MG63 (cell line): ENCODE measurements at regions not wholly inside any gene's neighbourhood (a gene's known extent, or its start where the extent isn't known, plus 50 kb on each side); places are given as distances from the start of the nearest gene placed in this dataset.
"Not testable (repeated sequence)": the region's sequence is repeated elsewhere in the genome, so short reads cannot be mapped to it uniquely, and the experiment has no call there.

ENCODE experiments used
- DNase-seq: peaks from one replicate; pipeline ENCODE4 v3.0.0-alpha.2; 2020
- H3K27me3 ChIP-seq: fragments of 250-450 bp; sonication (Bioruptor Pico); 2 replicates; pipeline ENCODE4 v1.5.1; 2020; ENCODE audit warnings: mild to moderate bottlenecking, moderate library complexity
- H3K36me3 ChIP-seq: fragments of 250-450 bp; sonication (Bioruptor Pico); 2 replicates; pipeline ENCODE4 v1.5.1; 2020; ENCODE audit warnings: mild to moderate bottlenecking, moderate library complexity
- H3K4me3 ChIP-seq: fragments of 250-450 bp; sonication (Bioruptor Pico); 2 replicates; pipeline ENCODE4 v1.5.1; 2020; ENCODE audit warnings: mild to moderate bottlenecking, moderate library complexity
- H3K9me3 ChIP-seq: fragments of 250-450 bp; sonication (Bioruptor Pico); 2 replicates; pipeline ENCODE4 v1.5.1; 2020; ENCODE audit warnings: mild to moderate bottlenecking, moderate library complexity

DNA sequence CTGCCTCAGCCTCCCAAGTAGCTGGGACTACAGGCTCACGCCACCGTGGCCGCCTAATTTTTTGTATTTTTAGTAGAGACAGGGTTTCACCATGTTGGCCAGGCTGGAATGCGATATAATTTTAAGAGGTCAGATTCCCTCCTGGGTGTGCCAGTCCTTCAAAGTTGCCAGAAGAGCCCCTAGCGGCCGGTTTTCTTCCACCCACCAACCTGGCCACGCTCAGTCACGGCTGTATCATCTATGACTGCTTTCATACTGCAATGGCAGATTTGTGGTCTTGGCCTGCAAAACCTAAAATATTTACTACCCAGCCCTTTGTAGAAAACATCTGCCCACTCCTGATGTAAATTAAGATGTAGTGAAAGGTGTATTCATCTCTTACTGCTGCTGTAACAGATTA is 117.5 kb upstream of the BASP1 start:
- no peak for DNase-seq

DNA sequence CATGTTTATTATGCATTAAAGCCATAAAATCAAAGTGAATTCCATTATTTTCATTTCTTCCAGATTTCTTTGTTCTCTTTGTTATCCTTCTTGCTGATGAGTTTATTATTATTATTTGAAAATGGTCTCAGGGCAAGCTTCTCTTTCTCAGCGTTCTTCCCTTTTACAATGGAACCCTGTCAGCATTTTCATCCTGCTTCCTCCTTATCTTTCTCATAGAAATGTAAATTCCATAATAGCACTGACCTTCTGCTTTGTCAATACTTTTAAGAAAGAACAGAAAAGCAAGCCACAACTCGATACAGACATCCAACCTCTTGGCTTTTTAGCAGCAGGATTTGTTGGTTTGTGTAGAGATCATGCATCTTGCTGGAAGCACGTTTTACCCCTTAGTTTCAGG is 114.0 kb upstream of the BASP1 start:
- no peak for DNase-seq
- Histone ChIP-seq H3K27me3 (no peaks in the 10 kb centered on the region), H3K9me3 (no peaks in the 10 kb centered on the region), H3K36me3 (no peaks in the 10 kb centered on the region), H3K4me3 (no peak overlapping the region)

More for the DNA sequence above, 117.5 kb upstream of the BASP1 start:
- H3K36me3 ChIP-seq: no peaks in the 10 kb centered on the region
- H3K4me3 ChIP-seq: no peak overlapping the region
- no peaks in the 10 kb centered on the region for H3K9me3 ChIP-seq
- no peaks in the 10 kb centered on the region for H3K27me3 ChIP-seq

DNA sequence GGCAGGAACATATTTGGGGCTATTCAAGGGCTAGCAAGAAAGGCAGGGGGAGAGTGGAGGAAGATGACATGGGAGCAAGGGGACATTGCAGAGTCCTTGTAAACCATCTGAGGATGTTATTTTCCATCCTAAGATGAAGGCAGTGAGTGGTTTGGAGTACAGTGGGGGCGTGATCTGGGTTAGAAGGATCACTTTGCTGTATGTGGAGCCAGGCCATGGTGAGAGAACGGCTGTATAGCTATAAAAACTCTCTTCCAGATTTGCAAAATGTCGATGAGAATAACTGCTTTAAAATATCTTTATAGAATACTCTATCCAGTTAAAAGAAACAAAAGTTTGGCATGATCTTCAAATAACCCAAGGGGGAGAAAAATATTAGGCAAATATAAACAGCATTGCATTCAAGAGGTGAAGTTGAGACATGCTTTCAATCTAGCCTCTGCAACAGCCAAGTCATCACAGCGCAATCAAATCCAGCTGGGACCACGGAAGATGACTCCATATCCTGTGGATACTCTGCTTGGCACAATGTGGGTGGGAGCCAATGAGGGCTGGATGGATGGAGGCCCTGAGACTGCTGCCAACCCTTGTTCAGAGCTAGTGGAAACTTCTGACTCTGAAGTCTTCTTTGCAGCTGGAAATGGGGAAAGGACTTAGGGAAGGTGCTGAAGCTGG is 111.5 kb upstream of the BASP1 start:
- Histone ChIP-seq H3K4me3 (no peak overlapping the region), H3K9me3 (no peaks in the 10 kb centered on the region), H3K27me3 (no peaks in the 10 kb centered on the region), H3K36me3 (no peaks in the 10 kb centered on the region)
- peak; percentile 99 for DNase-seq

DNA sequence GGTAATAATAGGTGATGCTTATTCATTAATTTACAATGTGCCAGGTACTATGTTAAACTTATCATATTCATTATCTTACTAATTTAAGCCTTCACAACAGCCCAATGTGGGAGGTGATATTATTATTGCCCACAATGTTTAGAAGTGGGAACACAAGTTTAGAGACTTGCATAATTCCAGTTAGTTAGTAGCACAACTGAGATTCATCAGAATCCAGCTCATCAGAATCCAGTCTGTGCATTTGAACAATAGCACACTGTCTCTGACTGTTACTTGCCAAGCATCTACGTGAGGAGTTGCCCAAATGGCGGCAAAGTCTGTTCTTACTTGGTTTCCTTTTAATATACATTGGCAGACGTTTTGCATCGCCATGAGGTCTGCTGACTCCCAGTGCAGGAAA is 110.9 kb upstream of the BASP1 start:
- Histone ChIP-seq H3K36me3 (no peaks in the 10 kb centered on the region), H3K4me3 (no peak overlapping the region), H3K9me3 (no peaks in the 10 kb centered on the region), H3K27me3 (no peaks in the 10 kb centered on the region)
- no peak for DNase-seq

DNA sequence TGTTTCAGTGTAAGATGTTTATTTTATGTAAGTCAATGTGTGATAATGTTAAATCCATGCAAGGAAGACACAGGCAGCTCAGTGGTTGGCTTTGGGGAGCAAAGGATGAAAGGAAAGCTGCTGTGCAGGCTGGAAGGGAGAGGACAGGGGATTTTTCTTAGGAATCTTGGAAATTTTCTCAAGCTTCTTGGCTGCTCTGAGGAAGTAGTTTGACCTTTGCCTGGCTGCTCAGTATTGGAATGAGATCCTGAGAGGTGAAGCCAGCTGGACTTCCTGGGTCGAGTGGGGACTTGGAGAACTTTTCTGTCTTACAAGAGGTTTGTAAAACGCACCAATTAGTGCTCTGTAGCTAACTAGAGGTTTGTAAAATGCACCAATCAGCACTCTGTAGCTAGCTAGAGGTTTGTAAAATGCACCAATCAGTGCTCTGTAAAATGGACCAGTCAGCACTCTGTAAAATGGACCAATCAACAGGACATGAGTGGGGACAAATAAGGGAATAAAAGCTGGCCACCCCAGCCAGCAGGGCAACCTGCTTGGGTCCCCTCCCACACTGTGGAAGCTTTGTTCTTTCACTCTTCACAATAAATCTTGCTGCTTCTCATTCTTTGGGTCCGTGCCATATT is 105.2 kb upstream of the BASP1 start:
- not testable (repeated sequence) for H3K9me3 ChIP-seq, H3K4me3 ChIP-seq, H3K27me3 ChIP-seq, H3K36me3 ChIP-seq
- DNase-seq: peak; percentile 27

DNA sequence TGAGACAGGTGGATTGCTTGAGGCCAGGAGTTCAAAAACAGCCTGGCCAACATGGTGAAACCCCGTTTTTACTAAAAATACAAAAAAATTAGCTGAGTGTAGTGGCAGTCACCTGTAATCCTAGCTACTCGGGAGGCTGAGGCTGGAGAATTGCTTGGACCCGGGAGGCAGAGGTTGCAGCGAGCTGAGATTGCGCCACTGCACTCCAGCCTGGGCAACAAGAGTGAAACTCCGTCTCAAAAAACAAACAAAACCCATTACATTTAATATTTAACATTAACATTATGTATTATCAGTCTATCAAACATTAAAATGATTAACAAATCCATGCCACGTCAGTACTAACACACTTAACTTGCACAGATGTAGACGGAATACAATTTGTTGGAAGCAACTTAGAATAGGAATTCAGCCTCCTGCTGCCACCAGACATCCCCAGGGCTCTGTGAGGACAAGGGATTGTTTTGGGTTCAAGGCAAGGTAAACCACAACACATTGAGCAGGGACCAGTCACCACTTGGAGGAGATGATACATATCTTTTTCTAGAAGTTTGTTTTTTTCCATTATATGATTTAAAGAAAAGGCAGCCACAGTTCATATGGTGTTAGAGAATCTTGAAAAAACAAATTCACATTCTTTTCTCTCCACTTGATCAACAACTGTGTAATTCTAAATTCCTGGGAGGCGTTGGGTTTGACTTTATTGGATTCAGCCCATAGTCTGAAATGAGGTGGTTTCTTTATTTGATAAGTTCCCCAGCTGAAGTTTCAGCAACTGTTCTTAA is 104.1 kb upstream of the BASP1 start:
- no peaks in the 10 kb centered on the region for H3K9me3 ChIP-seq
- H3K4me3 ChIP-seq: no peak overlapping the region
- DNase-seq: peak; percentile 57

DNA sequence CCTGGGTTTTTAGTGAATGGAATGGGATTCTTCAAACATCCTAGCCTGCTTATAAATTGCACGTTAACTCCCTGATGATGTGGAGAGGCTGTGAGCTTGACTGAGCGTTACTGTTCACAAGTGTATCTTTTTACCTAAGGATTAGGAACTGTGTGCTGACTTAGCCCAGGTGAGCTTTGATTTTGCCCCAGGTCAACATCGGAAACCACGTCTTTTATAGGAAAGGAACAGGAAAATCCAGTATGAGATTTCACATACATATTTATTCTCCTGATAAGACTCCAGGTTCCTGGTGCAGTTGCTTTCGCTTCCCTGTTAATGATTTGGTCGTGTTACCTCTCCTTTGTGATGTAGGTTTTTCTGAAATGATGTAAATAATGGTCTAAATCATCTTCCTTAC is 103.2 kb upstream of the BASP1 start:
- no peaks in the 10 kb centered on the region for H3K36me3 ChIP-seq
- DNase-seq: no peak
- no peak overlapping the region for H3K4me3 ChIP-seq
- H3K9me3 ChIP-seq: no peaks in the 10 kb centered on the region
- no peaks in the 10 kb centered on the region for H3K27me3 ChIP-seq

More for the DNA sequence above, 104.1 kb upstream of the BASP1 start:
- no peaks in the 10 kb centered on the region for H3K36me3 ChIP-seq
- no peaks in the 10 kb centered on the region for H3K27me3 ChIP-seq

DNA sequence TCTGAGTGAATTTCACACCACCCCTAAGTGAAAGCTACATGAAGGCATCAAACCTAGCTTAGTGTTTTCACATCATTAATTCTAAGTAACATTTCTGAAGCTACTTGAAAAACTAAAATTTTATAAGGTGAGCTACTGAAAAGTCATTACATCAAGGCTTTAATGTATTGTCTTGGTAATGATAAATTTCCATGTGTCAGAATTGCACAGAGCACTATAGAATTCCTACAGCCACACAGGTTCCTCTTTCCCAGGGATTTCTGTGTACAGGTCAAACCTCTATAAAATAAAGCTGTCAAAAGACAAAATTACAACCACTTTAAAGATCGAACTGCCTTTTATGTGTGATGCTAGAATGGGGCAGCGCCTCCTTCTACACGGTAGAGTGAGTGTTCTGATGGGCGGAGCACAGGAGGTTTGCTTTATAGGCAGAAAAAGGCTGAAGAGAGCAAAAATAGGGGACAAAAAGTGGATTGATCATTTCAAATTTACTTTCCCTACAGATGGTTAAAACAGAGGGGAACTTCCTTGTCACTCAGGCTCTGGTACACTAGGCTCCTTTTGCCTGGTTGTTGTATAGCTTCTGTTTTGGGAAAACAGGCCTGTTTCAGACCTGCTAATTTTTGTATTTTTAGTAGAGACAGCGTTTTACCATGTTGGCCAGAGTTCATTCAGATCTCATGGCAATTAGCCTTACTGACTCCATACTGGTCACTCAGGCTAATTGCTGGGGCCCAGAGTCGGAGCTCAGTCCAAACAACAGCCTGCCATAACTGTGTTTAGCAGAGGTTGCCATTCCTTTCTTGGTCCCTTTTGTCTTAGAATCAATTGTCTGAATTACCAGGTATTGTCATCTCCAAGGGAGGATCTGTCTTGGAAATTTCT is 102.5 kb upstream of the BASP1 start:
- no peaks in the 10 kb centered on the region for H3K27me3 ChIP-seq
- no peak overlapping the region for H3K4me3 ChIP-seq
- H3K9me3 ChIP-seq: no peaks in the 10 kb centered on the region
- no peak for DNase-seq
- no peaks in the 10 kb centered on the region for H3K36me3 ChIP-seq

DNA sequence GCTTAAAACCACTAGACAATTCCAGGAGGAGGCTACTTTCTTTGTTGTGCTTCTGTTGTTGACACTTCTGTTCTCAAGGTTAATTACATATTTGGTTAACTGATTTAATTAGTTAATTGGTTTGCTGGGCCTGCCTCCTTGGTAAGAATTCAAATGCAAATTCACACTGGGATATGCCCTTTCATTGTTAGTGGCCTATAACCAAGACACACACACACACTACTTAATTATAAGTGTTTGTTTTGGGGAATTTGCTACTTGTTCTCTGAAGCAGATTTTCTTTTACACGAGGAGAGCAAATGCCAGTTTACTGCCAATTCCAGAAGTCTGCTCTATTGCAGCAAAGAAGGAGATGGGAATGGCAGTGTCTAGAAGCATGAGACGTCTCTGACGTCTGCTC is 101.6 kb upstream of the BASP1 start:
- H3K27me3 ChIP-seq: no peaks in the 10 kb centered on the region
- H3K9me3 ChIP-seq: no peaks in the 10 kb centered on the region
- H3K36me3 ChIP-seq: no peaks in the 10 kb centered on the region
- no peak overlapping the region for H3K4me3 ChIP-seq
- no peak for DNase-seq

DNA sequence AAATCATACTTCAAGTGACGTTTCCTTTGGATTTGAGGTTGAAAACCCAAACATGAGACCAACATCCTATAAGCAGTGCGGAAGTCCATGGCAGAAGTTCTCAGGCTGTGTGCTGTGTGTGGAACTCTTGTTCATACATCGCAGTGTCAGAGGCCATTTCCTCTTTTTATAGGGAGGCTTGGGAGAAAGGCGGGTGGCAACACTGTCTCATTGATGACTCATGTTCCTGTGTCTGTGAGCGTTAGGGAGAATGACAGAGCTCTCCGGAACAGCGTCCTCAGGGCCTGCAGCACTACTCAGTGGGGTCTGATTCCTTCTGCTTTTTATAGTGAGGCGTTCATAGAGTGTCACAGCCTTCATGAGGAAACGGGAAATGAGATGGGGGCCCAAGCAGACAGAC is 98.8 kb upstream of the BASP1 start:
- no peaks in the 10 kb centered on the region for H3K9me3 ChIP-seq
- no peaks in the 10 kb centered on the region for H3K27me3 ChIP-seq
- no peak overlapping the region for H3K4me3 ChIP-seq
- DNase-seq: peak; percentile 79
- no peaks in the 10 kb centered on the region for H3K36me3 ChIP-seq

DNA sequence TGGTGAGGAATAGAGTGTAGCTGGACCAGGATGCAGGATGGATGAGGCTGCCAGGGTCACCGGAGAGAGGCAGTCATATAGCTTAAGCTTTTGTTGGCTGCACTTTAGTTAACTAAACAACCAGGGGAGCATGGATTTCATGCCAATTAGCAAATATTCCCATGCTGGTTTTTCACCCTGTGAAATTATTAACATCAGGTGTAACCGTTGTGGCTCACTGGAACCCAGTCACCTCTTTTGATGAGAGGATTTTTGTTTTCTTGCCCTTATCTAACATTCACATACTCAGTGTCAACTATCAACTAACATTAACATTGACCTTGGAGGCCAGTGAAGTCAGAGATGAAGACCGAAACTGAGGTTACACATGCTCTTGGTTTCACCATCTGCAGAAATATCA is 97.2 kb upstream of the BASP1 start:
- Histone ChIP-seq H3K27me3 (no peaks in the 10 kb centered on the region), H3K9me3 (no peaks in the 10 kb centered on the region)

DNA sequence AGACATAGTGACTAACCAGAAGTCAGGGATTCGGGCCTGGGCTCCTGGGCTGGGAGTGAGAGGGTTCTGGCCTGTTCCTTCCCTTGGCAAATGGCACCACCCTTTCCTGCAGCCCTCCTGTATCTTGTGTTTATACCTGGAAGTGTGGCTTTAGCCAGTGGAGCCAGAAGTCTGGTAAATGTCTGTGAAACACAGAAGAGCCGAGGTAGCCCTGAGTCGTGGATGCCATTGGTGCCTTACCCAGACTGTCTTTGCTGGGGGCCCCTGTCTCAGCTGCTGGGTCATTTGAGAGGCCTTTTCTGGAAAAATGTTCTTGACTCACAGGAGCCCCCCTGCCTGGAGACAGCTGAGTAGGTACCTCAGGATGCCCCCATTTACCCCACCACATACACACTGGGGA is 95.7 kb upstream of the BASP1 start:
- no peaks in the 10 kb centered on the region for H3K36me3 ChIP-seq
- H3K9me3 ChIP-seq: no peaks in the 10 kb centered on the region; the same call in 1 of the 2 replicates
- no peak overlapping the region for H3K4me3 ChIP-seq
- DNase-seq: no peak
- H3K27me3 ChIP-seq: no peaks in the 10 kb centered on the region

More for the DNA sequence above, 97.2 kb upstream of the BASP1 start:
- DNase-seq: no peak
- Histone ChIP-seq H3K36me3 (no peaks in the 10 kb centered on the region), H3K4me3 (no peak overlapping the region)

DNA sequence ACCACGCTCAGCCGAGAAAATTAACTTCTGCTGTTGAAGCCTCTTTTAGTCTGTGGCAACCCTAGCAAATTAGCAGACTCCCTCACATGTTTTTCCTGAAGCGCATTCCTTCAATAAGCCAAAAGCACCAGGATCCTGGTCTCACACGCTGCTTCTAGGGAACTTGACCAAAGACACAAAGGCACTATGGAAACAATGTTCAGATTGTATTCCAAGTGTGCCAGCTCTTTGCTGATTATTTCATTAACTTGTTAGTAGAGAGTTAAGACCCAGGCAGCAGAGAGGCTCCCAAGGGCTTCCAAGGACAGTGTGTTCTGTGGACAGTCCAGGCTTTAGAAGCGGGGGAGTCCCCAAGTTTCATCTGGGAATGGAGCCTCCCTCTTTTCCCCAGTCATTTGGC is 94.4 kb upstream of the BASP1 start:
- Histone ChIP-seq H3K36me3 (no peaks in the 10 kb centered on the region), H3K9me3 (no peaks in the 10 kb centered on the region; the same call in 1 of the 2 replicates), H3K4me3 (no peak overlapping the region), H3K27me3 (no peaks in the 10 kb centered on the region)
- no peak for DNase-seq

DNA sequence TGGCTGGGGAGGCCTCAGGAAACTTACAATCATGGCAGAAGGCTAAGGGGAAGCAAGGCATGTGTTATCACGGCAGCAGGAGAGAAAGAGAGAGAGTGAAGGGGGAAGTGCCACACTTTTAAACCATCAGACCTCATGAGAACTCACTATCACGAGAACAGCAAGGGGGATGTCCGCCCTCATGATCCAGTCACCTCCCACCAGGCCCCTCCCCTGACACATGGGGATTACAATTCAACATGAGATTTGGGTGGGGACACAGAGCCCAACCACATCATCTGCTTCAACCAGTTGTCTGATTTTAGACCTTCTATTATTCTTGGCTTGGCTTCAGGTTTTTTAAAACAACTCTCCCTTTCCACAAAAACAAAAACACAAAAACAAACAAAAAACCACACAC is 93.7 kb upstream of the BASP1 start:
- not testable (repeated sequence) for DNase-seq, H3K27me3 ChIP-seq, H3K9me3 ChIP-seq, H3K4me3 ChIP-seq, H3K36me3 ChIP-seq

DNA sequence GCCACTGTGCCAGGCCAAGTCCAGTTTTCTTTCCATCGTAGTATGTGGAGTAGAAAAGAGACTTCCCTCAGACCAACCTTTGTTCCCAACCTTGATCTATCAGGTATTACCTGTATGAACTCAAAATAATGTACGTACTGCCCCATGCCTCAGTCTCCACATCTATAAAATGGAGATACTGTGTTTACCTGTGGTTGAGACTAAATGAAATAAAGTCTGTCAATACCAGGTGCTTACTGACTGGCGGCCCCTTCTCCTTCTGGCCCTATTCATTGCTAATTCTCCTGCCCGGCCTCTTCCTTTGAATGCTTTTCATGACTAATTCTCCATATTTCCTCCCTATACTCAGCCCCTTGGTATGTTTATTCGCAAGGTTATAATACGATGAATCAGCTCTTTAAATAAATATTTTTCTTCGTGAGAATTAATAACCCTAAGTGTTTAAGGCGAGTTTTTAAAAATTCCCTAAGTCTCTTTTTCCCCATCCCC is 89.6 kb upstream of the BASP1 start:
- Histone ChIP-seq H3K4me3 (no peak overlapping the region), H3K9me3 (peaks cover 3% of the 10 kb centered on the region; the same call in 1 of the 2 replicates), H3K27me3 (no peaks in the 10 kb centered on the region), H3K36me3 (no peaks in the 10 kb centered on the region)
- DNase-seq: peak; percentile 67

DNA sequence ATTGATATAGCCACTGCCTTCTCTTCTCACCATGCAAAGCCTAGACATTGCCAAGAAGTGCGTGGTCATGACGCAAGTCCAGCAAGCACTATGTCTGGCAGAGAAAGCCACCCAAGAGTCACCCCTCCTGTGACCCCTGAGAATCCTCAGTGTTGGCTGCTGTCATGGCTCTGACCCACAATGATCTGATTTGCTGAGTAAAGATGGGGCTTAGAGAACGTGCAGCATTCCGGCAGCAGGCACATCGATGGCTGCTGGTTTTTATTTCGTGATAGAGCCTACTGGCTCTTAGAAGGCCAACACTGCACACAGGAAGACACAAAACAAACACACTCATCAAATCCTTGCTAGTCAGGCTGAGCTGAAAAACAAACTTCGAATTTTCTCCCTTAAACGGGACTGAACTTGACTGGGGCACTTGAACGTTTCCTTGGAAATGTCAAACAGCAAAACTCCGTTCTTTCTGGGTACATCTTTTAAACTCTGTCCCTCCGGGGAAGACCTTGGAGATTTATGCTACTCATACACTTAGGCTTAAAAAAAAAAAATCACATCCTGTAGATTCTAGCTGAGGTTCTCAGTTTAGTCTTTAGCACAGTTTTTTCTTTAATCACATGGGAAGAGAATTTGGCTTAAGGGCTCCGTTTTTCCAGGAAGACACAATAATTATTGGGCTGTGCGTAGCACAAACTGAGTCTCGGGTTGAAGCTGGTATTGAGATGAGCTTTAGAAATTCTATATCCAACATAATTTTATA is 88.2 kb upstream of the BASP1 start:
- Histone ChIP-seq H3K36me3 (no peaks in the 10 kb centered on the region), H3K9me3 (peaks cover 3% of the 10 kb centered on the region; the same call in 1 of the 2 replicates), H3K4me3 (no peak overlapping the region), H3K27me3 (no peaks in the 10 kb centered on the region)
- DNase-seq: peak; percentile 35
